Skeletal muscle cell (primary cell): ENCODE measurements at regions not wholly inside any gene's neighbourhood (a gene's known extent, or its start where the extent isn't known, plus 50 kb on each side); places are given as distances from the start of the nearest gene placed in this dataset.
"Not testable (repeated sequence)": the region's sequence is repeated elsewhere in the genome, so short reads cannot be mapped to it uniquely, and the experiment has no call there.

ENCODE experiments used
- DNase-seq: peaks from one replicate; pipeline ENCODE4 v3.0.0-alpha.2; 2010; ENCODE audit warnings: low read depth
- H3K4me3 ChIP-seq: 2 replicates; pipeline ENCODE4 v1.5.1; 2011; ENCODE audit warnings: low read depth, mild to moderate bottlenecking, control low read depth, low read length, moderate library complexity

- DNase-seq, H3K4me3 ChIP-seq: not testable (repeated sequence)
These were observed 81.6 kb downstream of the P2RY10 start for GRCh38 chrX:79026742-79027141.

- no peak for DNase-seq
- no peak overlapping the region for H3K4me3 ChIP-seq
These were observed 90.2 kb downstream of the P2RY10 start for GRCh38 chrX:79035421-79035820.

GRCh38 chrX:79036157-79036880 lies 91.1 kb downstream of the P2RY10 start:
- no peak for DNase-seq
- H3K4me3 ChIP-seq: no peak overlapping the region

- no peak for DNase-seq
- H3K4me3 ChIP-seq: no peak overlapping the region
These were observed 78.8 kb upstream of the GPR174 start for GRCh38 chrX:79065696-79066095.

- no peak overlapping the region for H3K4me3 ChIP-seq
- no peak for DNase-seq
These were observed 66.4 kb upstream of the GPR174 start for GRCh38 chrX:79078114-79078513.

- no peak overlapping the region for H3K4me3 ChIP-seq
- no peak for DNase-seq
These were observed 65.0 kb upstream of the GPR174 start for GRCh38 chrX:79079477-79079876.

GRCh38 chrX:79080141-79080540 lies 64.3 kb upstream of the GPR174 start:
- peak; percentile 4 for DNase-seq

GRCh38 chrX:79081895-79082512 lies 62.5 kb upstream of the GPR174 start:
- DNase-seq: peak; percentile 0
- H3K4me3 ChIP-seq: no peak overlapping the region

More at GRCh38 chrX:79080141-79080540, 64.3 kb upstream of the GPR174 start:
- no peak overlapping the region for H3K4me3 ChIP-seq

GRCh38 chrX:79082899-79083298 lies 61.6 kb upstream of the GPR174 start:
- DNase-seq: no peak
- H3K4me3 ChIP-seq: no peak overlapping the region

GRCh38 chrX:79084923-79085322 lies 59.6 kb upstream of the GPR174 start:
- H3K4me3 ChIP-seq: no peak overlapping the region
- no peak for DNase-seq

- no peak for DNase-seq
- no peak overlapping the region for H3K4me3 ChIP-seq
These were observed 54.4 kb upstream of the GPR174 start for GRCh38 chrX:79089896-79090584.

GRCh38 chrX:79094075-79094832 lies 50.2 kb upstream of the GPR174 start:
- DNase-seq: no peak
- no peak overlapping the region for H3K4me3 ChIP-seq
